Heart right ventricle (tissue), 16 donors: ENCODE measurements at regions not wholly inside any gene's neighbourhood (a gene's known extent, or its start where the extent isn't known, plus 50 kb on each side); places are given as distances from the start of the nearest gene placed in this dataset.

Experiments used
- ATAC-seq, 8 donors: fragments of 200-7000 bp; cut with Tn5 transposase; one replicate each; pipeline ENCODE4 v1.9.1; 2020; ENCODE audit warnings: mild to moderate bottlenecking in 8 of 8, moderate library complexity in 8 of 8, moderate number of reproducible peaks in 1 of 8
- DNase-seq, 2 donors: peaks; one replicate each; pipeline ENCODE4 v3.0.0-alpha.2; 2020
- H3K27ac ChIP-seq, 10 donors: fragments of 200-600 bp; sonication (generic) in 2 of 10; one replicate each; pipeline versions ENCODE4 v1.5.0 to v1.8.0; 2020 to 2022; ENCODE audit warnings: mild to moderate bottlenecking in 3 of 10
- H3K27me3 ChIP-seq, 7 donors: fragments of 200-600 bp; one replicate each; pipeline ENCODE4 v1.8.0; 2021 to 2022; ENCODE audit warnings: mild to moderate bottlenecking in 2 of 7
- H3K36me3 ChIP-seq, 9 donors: fragments of 200-600 bp; sonication (generic) in 1 of 9; one replicate each; pipeline versions ENCODE4 v1.5.0 to v1.8.0; 2020 to 2022; ENCODE audit warnings: mild to moderate bottlenecking in 2 of 9
- H3K4me1 ChIP-seq, 9 donors: fragments of 200-600 bp; sonication (generic) in 1 of 9; one replicate each; pipeline versions ENCODE4 v1.5.0 to v1.8.0; 2020 to 2022; ENCODE audit warnings: mild to moderate bottlenecking in 4 of 9
- H3K4me3 ChIP-seq, 10 donors: fragments of 200-600 bp; sonication (generic) in 2 of 10; one replicate each; pipeline versions ENCODE4 v1.5.0 to v1.8.0; 2020 to 2022; ENCODE audit warnings: mild to moderate bottlenecking in 7 of 10, moderate library complexity in 2 of 10
- H3K9me3 ChIP-seq, 11 donors: fragments of 200-600 bp in 10 of 11; sonication (generic) in 2 of 11; one replicate each; pipeline versions ENCODE4 v1.5.0 to v1.8.0; 2013 to 2022; ENCODE audit warnings: mild to moderate bottlenecking in 2 of 11, control low read depth in 1 of 11, moderate library complexity in 1 of 11
- WGBS, 2 donors: extraction: QIAGEN DNeasy Blood & Tissue Kit; methylation state at CpG; one replicate each; pipeline ENCODE4 v1.1.7; 2013; ENCODE audit warnings: inconsistent platforms in 1 of 2; 5-methylcytosine and 5-hydroxymethylcytosine counted together
- intact Hi-C, 10 donors: fragments of 100-400 bp; cut with DNase I; formaldehyde crosslinking; loops; one replicate each; pipeline versions ENCODE4 v1.11.1 to v1.14.2; 2022
- TF ChIP-seq, protein P1 (sequence below), 9 donors: fragments of 200-600 bp; sonication (generic) in 2 of 9; IDR thresholded peaks; one replicate each; pipeline versions ENCODE4 v1.5.0 to v1.8.0; 2021 to 2022; ENCODE audit warnings: antibody characterized with exemption in 9 of 9, mild to moderate bottlenecking in 5 of 9, moderate library complexity in 1 of 9
- donor health status: Arrhythmogenic right ventricular cardiomyopathy.
- donor health status: ischemic (EF 13 %, LVEDD 7.1; RV severe dilation, severe dysfunction).
- donor health status: healthy with polysubstance abuse.
- donor health status: DM: no; HTN: yes; CAD: no.
- donor health status: DM: no; HTN: no; CAD: no.
- donor health status: ischemic (EF 25% LVEDD 6.9; RV normal size, moderate dysfunction).
- donor health status: ischemic (EF 25% LVEDD 5.7; RV mildly dilated, moderate dysfunction).
- donor health status: healthy.
- donor health status: DM: yes; HTN: yes; CAD: no.
- donor health status: Ischemic cardiomyopathy.
- donor health status: ischemic (EF 35%, LVEDD 5.7; RV mildly dilated, moderate dysfunction).
- donor health status: nonischemic (EF 11% LVEDD 7.7; RV severe dilation, severe dysfunction).
- donor health status: DM: yes; HTN: yes; CAD: no.
- donor health status: PGD.
- donor health status: ischemic (EF 29% LVEDD 5.4; RV normal size, mild dysfunction).
- donor health status: nonischemic (EF 23%, LVEDD 6.1; RV moderate dilation, normal function).

DNA sequence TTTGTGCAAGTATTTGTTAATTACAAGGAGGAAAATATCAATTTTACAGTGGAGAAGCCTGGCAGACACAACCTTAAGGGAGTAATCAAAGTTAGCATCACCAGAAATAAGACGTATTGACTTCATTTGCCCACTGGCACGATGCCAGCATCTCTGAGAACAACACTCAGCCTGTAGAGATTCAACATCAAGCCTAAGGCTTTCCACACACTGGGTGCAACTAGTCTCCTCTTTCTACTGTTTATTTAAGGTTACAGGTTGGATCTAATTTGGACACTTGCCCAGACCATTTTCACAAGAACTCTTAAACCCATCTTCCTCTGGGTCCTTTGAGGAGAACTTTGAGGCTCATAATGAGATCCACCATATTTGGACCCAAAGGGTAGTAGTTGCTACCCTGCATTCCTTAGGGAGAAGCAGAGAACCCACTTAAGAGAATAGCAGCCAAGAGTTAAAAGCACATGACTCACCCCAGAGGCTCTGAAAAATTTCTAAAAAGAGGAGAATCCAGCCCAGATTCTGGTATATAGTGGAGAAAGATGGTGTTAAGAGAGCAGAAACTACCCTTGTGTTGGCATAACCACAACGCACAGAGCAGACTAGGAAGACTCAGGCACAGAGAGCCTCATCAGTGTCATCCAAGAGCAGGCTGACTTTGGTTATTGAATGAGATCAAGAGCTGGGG lies 97.3 kb downstream of the CCDC71L start:
- intact Hi-C loops: no loop called here
- Histone ChIP-seq H3K27ac (no peak overlapping the region), H3K4me1 (peaks cover 0 to 4% (median 0%) of the 10 kb centered on the region in 9 donors), H3K36me3 (no peaks in the 10 kb centered on the region), H3K27me3 (peaks cover 0 to 10% (median 0%) of the 10 kb centered on the region in 7 donors), H3K4me3 (no peak overlapping the region), H3K9me3 (peaks cover 0 to 3% (median 0%) of the 10 kb centered on the region in 11 donors)
- no peak for ATAC-seq
- DNase-seq: no peak
- TF ChIP-seq, protein P1, sequence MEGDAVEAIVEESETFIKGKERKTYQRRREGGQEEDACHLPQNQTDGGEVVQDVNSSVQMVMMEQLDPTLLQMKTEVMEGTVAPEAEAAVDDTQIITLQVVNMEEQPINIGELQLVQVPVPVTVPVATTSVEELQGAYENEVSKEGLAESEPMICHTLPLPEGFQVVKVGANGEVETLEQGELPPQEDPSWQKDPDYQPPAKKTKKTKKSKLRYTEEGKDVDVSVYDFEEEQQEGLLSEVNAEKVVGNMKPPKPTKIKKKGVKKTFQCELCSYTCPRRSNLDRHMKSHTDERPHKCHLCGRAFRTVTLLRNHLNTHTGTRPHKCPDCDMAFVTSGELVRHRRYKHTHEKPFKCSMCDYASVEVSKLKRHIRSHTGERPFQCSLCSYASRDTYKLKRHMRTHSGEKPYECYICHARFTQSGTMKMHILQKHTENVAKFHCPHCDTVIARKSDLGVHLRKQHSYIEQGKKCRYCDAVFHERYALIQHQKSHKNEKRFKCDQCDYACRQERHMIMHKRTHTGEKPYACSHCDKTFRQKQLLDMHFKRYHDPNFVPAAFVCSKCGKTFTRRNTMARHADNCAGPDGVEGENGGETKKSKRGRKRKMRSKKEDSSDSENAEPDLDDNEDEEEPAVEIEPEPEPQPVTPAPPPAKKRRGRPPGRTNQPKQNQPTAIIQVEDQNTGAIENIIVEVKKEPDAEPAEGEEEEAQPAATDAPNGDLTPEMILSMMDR (IDR thresholded peaks at IDR 0.05): no peak
- WGBS, 2 donors: 67 to 73% methylated on average over 3 of the region's 3 CpGs

- ATAC-seq (no peak), DNase-seq (no peak)
- H3K9me3 ChIP-seq: peaks cover 0 to 11% (median 0%) of the 10 kb centered on the region in 11 donors
- H3K4me1 ChIP-seq: no peaks in the 10 kb centered on the region
- 73 to 76% methylated on average over 3 of the region's 3 CpGs for WGBS, 2 donors
- TF ChIP-seq, protein P1 (IDR thresholded peaks at IDR 0.05): no peak
- H3K27me3 ChIP-seq: peaks cover 0 to 10% (median 0%) of the 10 kb centered on the region in 7 donors
- H3K27ac ChIP-seq: no peak overlapping the region
- no peak overlapping the region for H3K4me3 ChIP-seq
- H3K36me3 ChIP-seq: no peaks in the 10 kb centered on the region
- intact Hi-C loops: no loop called here
These were observed 98.1 kb downstream of the CCDC71L start for GRCh38 chr7:106562711-106563366.

DNA sequence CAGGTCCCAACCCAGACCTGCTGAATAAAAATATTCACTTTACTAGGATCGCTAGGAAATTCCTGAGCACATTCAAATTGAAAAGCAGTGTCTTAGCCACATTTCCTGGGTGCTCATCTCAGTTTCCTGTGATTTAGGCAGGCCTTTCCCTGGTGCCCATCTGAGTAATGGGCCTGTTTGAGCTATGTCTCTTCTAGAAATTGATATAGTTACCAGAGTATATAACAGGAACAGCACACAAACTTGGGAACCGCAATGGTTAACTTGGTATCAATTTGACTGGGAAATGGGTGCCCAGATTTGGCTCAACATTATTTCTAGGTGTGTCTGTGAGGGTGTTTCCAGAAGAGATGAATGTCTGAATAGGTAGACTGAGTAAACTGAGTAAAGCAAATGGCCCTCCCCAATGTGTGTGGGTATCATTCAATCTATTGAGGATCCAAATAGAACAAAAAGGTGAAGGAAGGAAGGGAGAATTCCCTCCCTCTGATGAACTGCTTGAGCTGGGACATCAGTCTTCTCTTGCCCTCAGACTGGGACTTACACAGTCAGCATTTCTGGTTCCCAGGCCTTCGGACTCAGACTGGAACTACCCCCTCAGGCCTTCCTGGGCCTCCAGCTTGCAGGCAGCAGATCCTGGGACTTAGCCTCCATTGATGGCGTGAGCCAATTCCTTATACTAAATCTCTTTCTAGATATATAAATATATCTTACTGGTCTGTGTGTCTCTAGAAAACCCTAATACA lies 99.1 kb downstream of the CCDC71L start:
- DNase-seq: no peak
- intact Hi-C loops: no loop called here
- Histone ChIP-seq H3K9me3 (peaks cover 0 to 14% (median 0%) of the 10 kb centered on the region in 11 donors), H3K27ac (no peak overlapping the region), H3K36me3 (no peaks in the 10 kb centered on the region), H3K4me1 (no peaks in the 10 kb centered on the region), H3K4me3 (no peak overlapping the region), H3K27me3 (peaks cover 0 to 10% (median 0%) of the 10 kb centered on the region in 7 donors)
- WGBS, 2 donors: 94 to 98% methylated on average over 4 of the region's 4 CpGs
- ATAC-seq: no peak
- TF ChIP-seq, protein P1 (IDR thresholded peaks at IDR 0.05): no peak

DNA sequence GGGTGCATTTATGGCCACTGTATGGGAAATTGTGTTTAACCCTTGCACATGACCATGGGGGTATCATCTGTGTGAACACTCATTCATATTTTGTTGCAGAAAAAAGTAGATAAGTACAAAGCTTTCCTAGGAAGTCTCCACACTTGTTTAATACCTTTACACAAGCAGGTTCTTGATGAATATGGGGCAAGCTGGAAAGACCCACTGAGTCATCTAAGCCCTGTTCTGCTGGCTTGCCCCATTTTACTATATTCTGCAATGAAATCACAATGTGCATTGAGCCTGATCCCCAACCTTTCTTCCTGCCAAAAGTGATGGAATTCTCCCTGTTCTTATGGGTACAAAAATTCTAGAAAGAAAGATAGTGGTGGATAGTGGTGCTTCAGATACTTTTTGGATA lies 99.8 kb downstream of the CCDC71L start:
- Histone ChIP-seq H3K27ac (no peak overlapping the region), H3K4me1 (no peaks in the 10 kb centered on the region), H3K27me3 (peaks cover 0 to 10% (median 0%) of the 10 kb centered on the region in 7 donors), H3K4me3 (no peak overlapping the region), H3K36me3 (no peaks in the 10 kb centered on the region), H3K9me3 (peaks cover 0 to 16% (median 0%) of the 10 kb centered on the region in 11 donors)
- no peak for ATAC-seq
- DNase-seq: no peak
- TF ChIP-seq, protein P1 (IDR thresholded peaks at IDR 0.05): no peak
- intact Hi-C loops: no loop called here
